GM18873 (cell line): ENCODE measurements at regions not wholly inside any gene's neighbourhood (a gene's known extent, or its start where the extent isn't known, plus 50 kb on each side); places are given as distances from the start of the nearest gene placed in this dataset.

ENCODE experiments used
- ATAC-seq: cut with Tn5 transposase; IDR thresholded peaks from one replicate; pipeline ENCODE4 v1.9.1; 2021; ENCODE audit warnings: mild to moderate bottlenecking, moderate library complexity, moderate number of reproducible peaks; ENCODE audit not compliant: unreplicated experiment, low FRiP score

GRCh38 chr15:46676233-46677206, 1040.8 kb upstream of the SEMA6D start:
- ATAC-seq: no peak

- no peak for ATAC-seq
These were observed 1039.8 kb upstream of the SEMA6D start for GRCh38 chr15:46677491-46677890.

GRCh38 chr15:46681901-46682300, 1035.4 kb upstream of the SEMA6D start:
- no peak for ATAC-seq

GRCh38 chr15:46682969-46683791, 1034.1 kb upstream of the SEMA6D start:
- no peak for ATAC-seq

GRCh38 chr15:46685096-46685495, 1032.2 kb upstream of the SEMA6D start:
- ATAC-seq: no peak

GRCh38 chr15:46685681-46686080, 1031.6 kb upstream of the SEMA6D start:
- ATAC-seq: no peak

- ATAC-seq: no peak
These were observed 1021.0 kb upstream of the SEMA6D start for GRCh38 chr15:46696281-46696680.

GRCh38 chr15:46701346-46701745, 1016.0 kb upstream of the SEMA6D start:
- no peak for ATAC-seq

GRCh38 chr15:46701896-46702295, 1015.4 kb upstream of the SEMA6D start:
- no peak for ATAC-seq

- ATAC-seq: no peak
These were observed 1014.1 kb upstream of the SEMA6D start for GRCh38 chr15:46703020-46703861.

GRCh38 chr15:46703871-46704637, 1013.3 kb upstream of the SEMA6D start:
- ATAC-seq: no peak

GRCh38 chr15:46707452-46707851, 1009.9 kb upstream of the SEMA6D start:
- ATAC-seq: no peak

GRCh38 chr15:46708226-46708625, 1009.1 kb upstream of the SEMA6D start:
- no peak for ATAC-seq

GRCh38 chr15:46709460-46710083, 1007.7 kb upstream of the SEMA6D start:
- no peak for ATAC-seq

- no peak for ATAC-seq
These were observed 1006.8 kb upstream of the SEMA6D start for GRCh38 chr15:46710401-46710960.

GRCh38 chr15:46713045-46713444, 1004.3 kb upstream of the SEMA6D start:
- ATAC-seq: no peak

- no peak for ATAC-seq
These were observed 1002.4 kb upstream of the SEMA6D start for GRCh38 chr15:46714950-46715349.

- no peak for ATAC-seq
These were observed 994.0 kb upstream of the SEMA6D start for GRCh38 chr15:46723308-46723707.

- no peak for ATAC-seq
These were observed 985.2 kb upstream of the SEMA6D start for GRCh38 chr15:46732060-46732459.
